Head of caudate nucleus (tissue), 42 donors: ENCODE measurements at regions not wholly inside any gene's neighbourhood (a gene's known extent, or its start where the extent isn't known, plus 50 kb on each side); places are given as distances from the start of the nearest gene placed in this dataset.

Experiments used
- DNase-seq, 42 donors: peaks; one replicate each; pipeline versions ENCODE4 v3.0.0 to v3.0.0-alpha.2; 2020 to 2021; ENCODE audit warnings: mixed read lengths in 7 of 42
- intact Hi-C: fragments of 100-400 bp; cut with DNase I; formaldehyde crosslinking; loops from one replicate; pipeline ENCODE4 v1.15.0; 2022

DNA sequence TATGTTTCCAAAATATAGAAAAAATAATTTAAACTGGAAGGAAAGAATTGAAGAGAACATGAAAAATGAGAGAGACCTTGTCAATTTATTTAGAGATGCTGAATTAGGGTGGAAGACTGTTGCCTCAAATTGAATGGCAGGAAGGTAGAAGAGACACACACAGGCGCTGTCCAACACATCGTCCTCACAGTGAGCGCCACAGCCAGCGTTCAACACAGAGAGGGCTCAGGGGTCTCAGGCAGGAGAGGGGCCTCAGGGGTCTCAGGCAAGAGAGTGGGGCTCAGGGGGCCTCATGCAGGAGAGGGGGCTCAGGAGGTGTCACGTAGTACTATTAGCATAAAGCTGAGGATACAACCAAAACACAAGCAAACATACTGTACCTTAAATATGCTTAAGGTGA is 65.7 kb downstream of the TMEM18 start:
- peak in 5 of 42 donors; percentile 5 to 22 (median 16) for DNase-seq
- intact Hi-C loops: no loop called here

GRCh38 chr2:610491-610890 is 66.7 kb downstream of the TMEM18 start:
- peak in 1 of 42 donors; percentile 3 for DNase-seq
- intact Hi-C loops: no loop called here

- intact Hi-C loops: no loop called here
- DNase-seq: peak in 4 of 42 donors; percentile 4 to 28 (median 20)
Measured at GRCh38 chr2:609881-610280, 67.3 kb downstream of the TMEM18 start.

GRCh38 chr2:609449-609848 is 67.8 kb downstream of the TMEM18 start:
- peak in 3 of 42 donors; percentile 2 to 23 (median 21) for DNase-seq
- intact Hi-C loops: no loop called here

GRCh38 chr2:608711-609110 is 68.5 kb downstream of the TMEM18 start:
- intact Hi-C loops: no loop called here
- peak in 5 of 42 donors; percentile 2 to 30 (median 25) for DNase-seq

GRCh38 chr2:608297-608696 is 68.9 kb downstream of the TMEM18 start:
- intact Hi-C loops: no loop called here
- DNase-seq: peak in 5 of 42 donors; percentile 1 to 34 (median 15)

DNA sequence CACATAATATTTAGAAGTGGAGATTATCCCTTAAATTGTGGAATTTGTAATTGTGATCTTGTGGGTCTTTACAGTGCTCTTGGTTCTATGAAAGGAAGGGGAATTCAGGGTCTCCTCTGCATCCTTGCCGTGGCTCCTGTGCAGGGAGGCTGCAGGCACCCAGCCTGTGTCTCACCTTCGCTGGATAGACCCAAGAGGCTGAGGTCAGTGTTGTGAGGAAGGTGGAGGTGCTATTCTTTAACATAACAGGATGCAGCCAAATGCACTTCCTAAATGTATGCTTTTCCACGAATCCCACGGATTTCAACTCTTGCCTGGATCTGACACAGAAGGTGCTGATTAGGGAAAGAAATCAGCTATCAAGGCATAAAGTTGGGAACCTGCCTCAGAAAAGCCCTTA is 69.5 kb downstream of the TMEM18 start:
- intact Hi-C loops: no loop called here
- DNase-seq: peak in 3 of 42 donors; percentile 14 to 26 (median 18)

DNA sequence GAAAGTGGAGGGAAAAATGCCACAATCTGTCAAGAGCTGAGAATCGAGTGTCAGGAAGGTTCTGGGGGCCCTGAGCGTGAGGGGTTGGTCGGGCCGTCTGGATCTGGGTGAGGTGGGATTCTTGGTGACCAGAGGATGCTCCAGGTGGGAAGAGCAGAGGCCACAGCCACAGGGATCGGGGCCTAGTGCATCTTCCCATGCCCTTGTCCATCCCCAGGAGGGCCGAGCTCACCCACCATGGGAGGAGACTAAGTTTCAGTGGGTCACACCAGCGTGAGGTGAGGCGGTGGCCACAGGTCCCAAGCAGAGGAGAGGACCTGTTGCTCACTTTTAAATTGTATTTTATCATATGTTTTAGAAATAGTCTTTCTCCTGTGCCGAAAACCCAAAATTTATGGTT is 70.0 kb downstream of the TMEM18 start:
- intact Hi-C loops: no loop called here
- DNase-seq: peak in 5 of 42 donors; percentile 3 to 40 (median 20)

- peak in 4 of 42 donors; percentile 10 to 24 (median 16) for DNase-seq
- intact Hi-C loops: no loop called here
Measured at GRCh38 chr2:605674-606608, 71.3 kb downstream of the TMEM18 start.

- intact Hi-C loops: no loop called here
- peak in 2 of 42 donors; percentile 5 to 8 for DNase-seq
Measured at GRCh38 chr2:604854-605524, 72.2 kb downstream of the TMEM18 start.

DNA sequence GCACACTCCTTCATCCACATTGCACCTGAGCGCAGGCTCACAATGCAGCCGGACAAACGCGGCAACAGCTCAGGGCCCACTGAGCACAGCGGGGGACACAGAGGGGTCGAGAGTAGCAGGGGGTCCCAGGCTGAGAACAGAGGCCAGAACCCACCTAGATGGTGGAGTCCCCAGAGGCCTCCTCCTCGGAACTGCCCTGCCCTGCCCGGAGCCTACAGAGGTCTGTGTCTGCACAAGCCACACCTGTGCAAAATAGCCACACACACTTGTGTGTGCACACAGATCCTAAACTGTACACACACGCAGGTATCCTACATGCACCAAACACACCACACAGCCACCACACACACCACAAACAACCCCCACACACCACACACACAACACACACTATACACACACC is 72.8 kb downstream of the TMEM18 start:
- peak in 1 of 42 donors; percentile 24 for DNase-seq
- intact Hi-C loops: no loop called here

DNA sequence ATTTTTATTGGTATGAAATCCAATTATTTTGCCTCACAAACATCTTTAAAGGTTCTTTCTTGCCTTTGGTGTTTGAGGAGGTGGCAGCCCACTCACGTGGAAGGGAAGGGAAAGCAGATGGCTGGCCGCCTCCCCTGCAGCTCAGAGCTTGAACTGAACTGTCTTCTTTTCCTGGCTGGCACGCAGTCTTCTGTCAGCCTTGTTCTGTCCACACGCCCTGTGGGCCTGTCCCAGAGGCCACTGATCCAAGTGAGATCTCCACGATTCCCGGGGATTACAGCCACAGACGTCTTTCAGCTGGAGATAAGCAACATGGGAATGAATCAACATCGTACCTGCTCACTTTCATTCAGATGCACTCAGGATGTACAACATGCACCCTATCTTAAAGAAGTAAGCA is 73.3 kb downstream of the TMEM18 start:
- intact Hi-C loops: no loop called here

DNA sequence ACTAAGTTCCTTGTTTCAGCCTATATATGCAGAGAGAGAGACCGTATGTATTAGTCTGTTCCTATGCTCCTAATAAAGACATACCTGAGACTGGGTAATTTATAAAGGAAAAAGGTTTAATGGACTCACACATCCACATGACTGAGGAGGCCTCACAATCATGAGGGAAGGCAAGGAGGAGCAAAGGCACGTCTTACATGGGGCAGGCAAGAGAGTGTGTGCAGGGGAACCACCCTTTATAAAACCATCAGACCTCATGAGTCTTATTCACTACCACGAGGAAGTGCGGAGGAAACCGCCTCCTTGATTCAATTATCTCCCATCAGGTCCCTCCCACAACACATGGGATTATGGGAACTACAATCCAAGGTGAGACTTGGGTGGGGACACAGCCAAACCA is 73.8 kb downstream of the TMEM18 start:
- DNase-seq: peak in 1 of 42 donors; percentile 30
- intact Hi-C loops: no loop called here

More for the DNA sequence above, 73.3 kb downstream of the TMEM18 start:
- peak in 2 of 42 donors; percentile 9 to 10 for DNase-seq

DNA sequence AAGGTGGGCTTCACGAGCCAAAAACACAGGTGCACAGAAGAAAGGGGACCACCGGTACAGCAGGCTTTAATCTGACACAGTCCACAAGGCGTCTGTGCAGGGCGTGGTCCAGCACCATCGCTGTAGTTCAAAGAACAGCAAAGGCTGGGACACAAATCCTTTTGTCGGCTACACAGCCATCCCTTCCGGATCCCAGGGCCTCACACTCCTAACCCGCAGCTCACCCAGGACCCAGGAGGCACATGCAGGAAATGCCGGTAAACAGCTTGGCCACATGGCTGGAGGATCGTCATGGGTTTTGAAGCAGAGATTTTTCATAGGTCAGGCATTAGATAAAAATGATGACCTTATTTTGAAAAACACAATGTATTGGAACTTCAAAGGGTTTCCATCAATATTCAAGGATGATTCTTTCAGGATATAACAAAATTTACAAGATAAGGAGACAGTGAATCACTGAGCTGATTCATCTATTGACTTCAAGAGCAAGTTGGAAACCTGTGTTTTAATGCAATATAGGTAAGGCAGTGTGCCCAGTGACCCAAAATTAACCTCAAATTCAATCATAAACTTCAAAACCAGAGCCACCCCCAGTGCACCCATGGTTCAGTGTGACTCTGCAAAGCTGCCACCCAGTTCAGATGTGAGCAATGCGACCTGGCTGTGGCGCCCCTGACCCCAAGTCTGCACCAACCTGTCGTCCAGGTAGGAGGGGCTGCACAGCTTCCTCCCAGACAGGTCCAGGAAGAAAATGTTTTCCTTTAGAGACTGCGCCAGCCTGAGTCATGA is 74.4 kb downstream of the TMEM18 start:
- intact Hi-C loops: no loop called here
- peak in 2 of 42 donors; percentile 21 to 34 for DNase-seq

- intact Hi-C loops: no loop called here
- peak in 2 of 42 donors; percentile 17 to 27 for DNase-seq
Measured at GRCh38 chr2:601806-602455, 75.3 kb downstream of the TMEM18 start.

DNA sequence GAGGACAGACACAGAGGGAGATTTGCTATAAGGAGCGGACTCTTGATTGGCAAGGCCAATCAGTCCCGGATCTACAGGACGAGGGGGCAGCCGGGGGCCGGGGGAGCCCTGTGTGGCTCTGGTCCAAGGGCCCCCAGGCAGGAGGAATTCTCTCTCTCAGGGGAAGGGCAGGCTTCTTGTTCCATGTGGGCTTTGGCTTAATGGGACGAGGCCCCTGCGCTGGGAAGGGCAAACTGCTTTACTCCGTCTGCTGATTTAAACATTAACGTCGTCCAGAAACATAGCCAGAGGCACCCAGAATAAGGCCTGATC is 75.9 kb downstream of the TMEM18 start:
- intact Hi-C loops: no loop called here
- peak in 1 of 42 donors; percentile 18 for DNase-seq

DNA sequence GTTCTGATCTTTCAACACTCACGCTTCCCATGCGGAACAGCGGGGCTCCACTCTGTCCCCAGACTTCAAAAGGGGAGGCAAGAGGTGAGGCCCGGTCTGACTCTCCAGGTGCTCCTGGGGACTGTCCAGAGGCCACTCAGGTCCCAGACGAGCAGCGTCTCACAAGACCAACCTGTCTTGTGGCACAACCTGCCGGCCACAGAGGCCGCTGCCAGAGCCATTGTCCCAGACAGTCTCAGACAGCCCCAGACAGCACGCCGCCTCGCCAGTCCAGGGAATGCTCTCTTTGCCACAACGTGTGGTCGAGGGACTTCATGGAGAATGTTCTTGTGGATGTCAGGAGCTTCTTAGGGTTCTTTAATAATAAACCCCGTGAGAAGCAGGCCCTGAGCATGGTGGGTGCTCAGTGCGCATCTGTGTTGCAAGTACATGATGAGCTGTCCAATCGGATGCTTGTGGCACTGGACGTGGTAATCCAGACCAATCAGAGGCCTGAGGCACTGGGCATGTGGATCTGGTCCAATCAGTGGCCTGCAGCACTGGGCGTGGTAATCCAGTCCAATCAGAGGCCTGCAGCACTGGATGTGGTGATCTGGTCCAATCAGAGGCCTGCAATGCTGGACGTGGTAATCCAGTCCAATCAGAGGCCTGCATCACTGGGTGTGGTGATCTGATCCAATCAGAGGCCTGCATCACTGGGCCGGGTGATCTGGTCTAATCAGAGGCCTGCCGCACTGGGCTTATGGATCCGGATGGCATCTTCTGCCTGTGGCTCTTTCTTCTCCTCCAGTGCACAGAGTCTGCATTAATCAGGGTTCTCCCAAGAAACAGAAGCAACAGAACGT is 76.4 kb downstream of the TMEM18 start:
- DNase-seq: peak in 3 of 42 donors; percentile 2 to 27 (median 10)
- intact Hi-C loops: no loop called here

DNA sequence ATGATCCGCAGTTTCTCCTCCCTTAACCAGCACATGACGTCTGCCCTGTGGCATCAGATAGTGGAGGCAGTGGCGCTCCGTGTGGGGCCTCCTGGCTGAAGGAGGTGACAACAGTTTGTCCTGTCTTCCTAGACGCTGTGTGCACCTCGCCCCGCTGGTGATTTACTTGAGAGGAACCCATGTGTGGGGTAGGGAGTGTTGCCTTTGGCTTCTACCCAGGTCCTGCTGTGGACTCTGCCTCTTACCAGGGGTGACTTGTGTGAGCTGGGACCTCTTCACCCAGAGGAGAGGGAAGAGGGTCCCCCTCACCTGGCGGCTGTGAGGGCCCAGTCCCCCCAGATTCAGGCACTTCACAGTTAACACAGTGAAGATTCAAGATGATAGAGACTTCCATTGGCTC is 77.6 kb downstream of the TMEM18 start:
- DNase-seq: peak in 1 of 42 donors; percentile 0
- intact Hi-C loops: no loop called here
